ENCODE measurements at regions not wholly inside any gene's neighbourhood (a gene's known extent, or its start where the extent isn't known, plus 50 kb on each side); places are given as distances from the start of the nearest gene placed in this dataset.

DNA sequence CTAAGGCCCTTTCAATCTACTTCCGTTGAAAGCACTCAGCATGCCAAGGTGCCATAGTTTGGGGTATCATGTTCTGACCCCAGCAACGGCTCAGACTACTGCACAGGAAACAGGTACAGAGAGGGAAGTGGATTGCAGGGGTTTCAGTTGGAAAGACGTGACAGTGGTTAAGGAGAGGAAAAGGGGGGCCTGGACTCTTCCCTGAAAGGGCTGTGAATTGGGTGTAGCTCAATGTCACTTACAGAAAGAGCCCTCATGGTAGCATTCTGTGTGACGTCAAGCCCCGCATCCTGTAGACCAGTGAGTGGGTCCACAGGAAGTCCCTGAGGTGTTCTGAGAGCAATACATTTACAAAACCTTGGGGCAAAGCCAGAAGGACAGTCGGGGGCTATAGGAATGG is 121.5 kb upstream of the GYPC start:
- peaks cover 4% of the 10 kb centered on the region for H3K36me3 Mint-ChIP-seq (ENCODE audit: insufficient read depth)
- H3K27ac Mint-ChIP-seq: no peak overlapping the region
- ATAC-seq (replicated peaks): no peak
- no peak overlapping the region for H3K4me3 Mint-ChIP-seq
- H3K9me3 Mint-ChIP-seq: no peaks in the 10 kb centered on the region
- H3K4me1 Mint-ChIP-seq (ENCODE audit: low read depth in 2 of 2): peaks cover 0 to 5% of the 10 kb centered on the region in 2 donors
- no peak for DNase-seq
- peaks cover 51 to 55% of the 10 kb centered on the region in 2 donors for H3K27me3 Mint-ChIP-seq

DNA sequence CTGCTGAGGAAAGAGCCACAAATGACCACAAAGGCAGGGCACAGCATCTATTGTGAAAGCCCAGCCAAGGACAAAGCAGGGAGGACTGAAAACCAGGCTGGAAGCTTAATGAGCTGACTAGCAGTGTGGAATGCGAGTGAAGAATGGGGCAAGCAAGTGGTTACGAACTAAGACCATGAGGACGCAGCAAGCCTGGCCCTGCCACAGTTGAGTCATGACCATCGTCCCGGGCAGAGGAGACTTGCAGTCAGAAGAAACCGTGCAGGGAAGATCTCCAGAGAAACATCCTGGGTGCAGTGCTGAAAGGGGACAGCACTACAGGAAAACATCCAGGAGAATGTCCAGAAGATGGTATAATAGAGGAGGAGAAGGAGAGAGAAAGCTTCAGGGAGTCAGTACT is 120.5 kb upstream of the GYPC start:
- no peaks in the 10 kb centered on the region for H3K9me3 Mint-ChIP-seq
- peaks cover 0 to 5% of the 10 kb centered on the region in 2 donors for H3K4me1 Mint-ChIP-seq (ENCODE audit: low read depth in 2 of 2)
- no peak for ATAC-seq (replicated peaks)
- no peak overlapping the region for H3K27ac Mint-ChIP-seq
- H3K36me3 Mint-ChIP-seq (ENCODE audit: insufficient read depth): peaks cover 4% of the 10 kb centered on the region
- peaks cover 59 to 64% of the 10 kb centered on the region in 2 donors for H3K27me3 Mint-ChIP-seq
- H3K4me3 Mint-ChIP-seq: no peak overlapping the region
- no peak for DNase-seq

DNA sequence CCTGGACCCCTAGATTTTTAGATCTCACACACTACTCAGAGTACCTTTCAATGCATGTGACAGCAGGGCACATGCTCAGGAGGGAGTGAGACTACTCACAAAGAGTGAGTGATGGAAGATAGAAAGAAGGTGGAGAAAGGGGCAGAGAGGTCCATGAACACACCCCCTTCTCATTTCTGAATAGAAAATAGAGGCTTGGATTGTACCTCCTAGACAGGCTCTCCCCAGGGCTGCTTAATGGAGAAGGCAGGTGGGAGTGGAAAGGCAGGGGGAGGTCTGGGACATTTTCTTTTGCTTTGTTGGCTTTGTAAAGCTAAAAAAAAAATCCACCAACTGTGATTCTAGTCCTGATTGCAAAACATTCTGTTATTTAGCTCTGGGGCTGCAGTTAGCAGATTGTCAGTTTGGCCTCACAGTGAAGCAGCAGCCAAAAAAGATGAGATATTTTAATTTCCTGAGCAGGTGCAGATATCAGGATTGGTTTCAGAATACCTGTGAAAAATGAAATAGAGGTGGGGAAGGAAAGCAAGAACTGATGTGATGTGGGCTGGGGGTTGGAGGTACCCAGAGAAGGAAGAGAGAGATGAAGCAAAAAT is 119.3 kb upstream of the GYPC start:
- Mint-ChIP-seq H3K27me3 (peaks cover 59 to 65% of the 10 kb centered on the region in 2 donors), H3K9me3 (no peaks in the 10 kb centered on the region), H3K4me1 (ENCODE audit: low read depth in 2 of 2) (peaks cover 0 to 5% of the 10 kb centered on the region in 2 donors), H3K27ac (no peak overlapping the region), H3K4me3 (no peak overlapping the region), H3K36me3 (ENCODE audit: insufficient read depth) (peaks cover 4% of the 10 kb centered on the region)
- DNase-seq (no peak), ATAC-seq (replicated peaks) (no peak)

- Mint-ChIP-seq H3K9me3 (peaks cover 0 to 13% of the 10 kb centered on the region in 2 donors), H3K4me3 (no peak overlapping the region), H3K36me3 (ENCODE audit: insufficient read depth) (no peaks in the 10 kb centered on the region), H3K27ac (no peak overlapping the region), H3K4me1 (ENCODE audit: low read depth in 2 of 2) (peaks cover 0 to 5% of the 10 kb centered on the region in 2 donors), H3K27me3 (peaks cover 54 to 57% of the 10 kb centered on the region in 2 donors)
- no peak for ATAC-seq (replicated peaks)
- DNase-seq: no peak
Measured at GRCh38 chr2:126539101-126539500, 116.9 kb upstream of the GYPC start.

GRCh38 chr2:126542247-126542646 is 113.7 kb upstream of the GYPC start:
- H3K4me3 Mint-ChIP-seq: no peak overlapping the region
- no peaks in the 10 kb centered on the region for H3K4me1 Mint-ChIP-seq (ENCODE audit: low read depth in 2 of 2)
- H3K27ac Mint-ChIP-seq: no peak overlapping the region
- no peaks in the 10 kb centered on the region for H3K36me3 Mint-ChIP-seq (ENCODE audit: insufficient read depth)
- H3K27me3 Mint-ChIP-seq: peaks cover 24 to 38% of the 10 kb centered on the region in 2 donors
- peaks cover 0 to 13% of the 10 kb centered on the region in 2 donors for H3K9me3 Mint-ChIP-seq
- no peak for DNase-seq
- no peak for ATAC-seq (replicated peaks)

DNA sequence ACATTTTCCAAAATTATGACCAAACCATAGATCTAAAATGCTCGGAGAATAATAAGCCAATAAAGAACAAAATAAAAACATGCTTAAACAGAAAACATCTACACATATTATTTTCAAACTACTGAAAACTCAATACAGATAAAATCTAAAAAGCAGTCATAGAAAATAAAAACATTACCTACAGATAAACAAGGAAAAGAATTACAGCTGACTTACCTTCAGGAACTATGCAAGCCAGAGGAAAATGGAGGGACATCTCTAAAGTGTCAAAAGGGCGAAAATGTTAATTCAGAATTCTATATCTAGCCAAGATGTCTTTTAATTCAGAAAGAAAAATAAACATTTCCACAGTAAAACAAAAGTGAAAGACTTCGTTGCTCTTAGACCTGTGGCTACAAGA is 112.9 kb upstream of the GYPC start:
- Mint-ChIP-seq H3K4me3 (no peak overlapping the region), H3K4me1 (ENCODE audit: low read depth in 2 of 2) (no peaks in the 10 kb centered on the region), H3K9me3 (peaks cover 0 to 13% of the 10 kb centered on the region in 2 donors), H3K27ac (no peak overlapping the region), H3K27me3 (peaks cover 19 to 32% of the 10 kb centered on the region in 2 donors), H3K36me3 (ENCODE audit: insufficient read depth) (no peaks in the 10 kb centered on the region)
- no peak for ATAC-seq (replicated peaks)
- DNase-seq: no peak

DNA sequence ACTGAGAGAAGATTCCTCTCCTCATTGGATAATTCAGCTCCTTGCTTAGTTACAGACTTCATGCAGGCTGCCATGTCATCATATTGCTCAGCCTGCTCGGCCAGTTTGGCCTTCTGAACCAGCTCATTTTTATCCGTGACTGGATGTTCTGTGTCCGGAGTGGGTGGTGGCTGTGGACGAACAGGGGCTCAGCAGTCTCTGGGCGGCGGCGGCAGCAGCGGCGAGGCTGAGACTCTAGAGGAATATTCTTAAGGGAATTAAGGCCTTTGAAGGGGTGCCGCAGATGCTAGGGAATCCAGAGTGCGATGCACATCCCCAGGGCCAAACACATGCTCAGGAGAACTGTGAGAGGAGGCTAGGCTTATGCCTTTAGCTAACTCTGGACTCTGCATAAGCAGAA is 97.9 kb upstream of the GYPC start:
- H3K9me3 Mint-ChIP-seq: no peaks in the 10 kb centered on the region
- H3K4me3 Mint-ChIP-seq: no peak overlapping the region
- peaks cover 28 to 42% of the 10 kb centered on the region in 2 donors for H3K27me3 Mint-ChIP-seq
- no peaks in the 10 kb centered on the region for H3K36me3 Mint-ChIP-seq (ENCODE audit: insufficient read depth)
- H3K4me1 Mint-ChIP-seq (ENCODE audit: low read depth in 2 of 2): no peaks in the 10 kb centered on the region
- no peak overlapping the region for H3K27ac Mint-ChIP-seq
- DNase-seq (no peak), ATAC-seq (replicated peaks) (no peak)

DNA sequence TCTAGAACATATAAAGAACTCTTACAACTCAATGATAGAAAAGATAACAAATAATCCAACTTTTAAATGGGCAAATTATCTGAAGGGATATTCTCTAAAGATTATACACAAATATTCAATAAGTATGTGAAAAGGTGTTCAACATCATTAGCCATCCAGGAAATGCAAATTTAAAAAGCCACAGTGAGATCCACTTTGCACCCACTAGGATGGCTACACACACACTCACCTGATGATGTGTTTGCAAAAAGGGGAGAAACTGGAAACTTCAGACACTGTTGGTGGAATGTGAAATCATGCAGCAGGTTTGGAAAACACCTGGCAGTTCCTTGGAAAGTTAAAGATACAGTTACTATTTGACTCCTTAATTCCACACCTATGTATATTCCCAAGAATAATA is 87.2 kb upstream of the GYPC start:
- no peak for ATAC-seq (replicated peaks)
- no peaks in the 10 kb centered on the region for H3K4me1 Mint-ChIP-seq (ENCODE audit: low read depth in 2 of 2)
- no peak overlapping the region for H3K27ac Mint-ChIP-seq

DNA sequence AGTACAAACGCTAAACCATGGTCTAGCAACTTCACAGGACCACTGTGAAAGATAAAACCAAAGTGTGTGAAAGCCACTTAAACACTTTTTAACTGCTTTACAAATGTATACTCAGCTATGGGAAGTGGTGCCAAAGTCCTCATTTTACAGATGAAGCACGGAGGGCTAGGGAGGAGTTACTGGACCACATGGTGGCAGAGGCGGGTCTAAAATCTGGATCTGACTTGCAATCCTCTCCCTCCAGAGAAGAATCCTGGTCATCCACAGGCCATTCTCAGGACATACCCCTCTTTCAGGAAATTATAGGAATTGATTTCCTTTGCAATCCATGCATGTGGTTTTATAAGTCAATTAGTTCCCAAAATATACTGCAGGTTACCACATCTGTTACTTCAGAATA is 84.6 kb upstream of the GYPC start:
- Mint-ChIP-seq H3K36me3 (ENCODE audit: insufficient read depth) (no peaks in the 10 kb centered on the region), H3K9me3 (no peaks in the 10 kb centered on the region), H3K4me3 (no peak overlapping the region), H3K27ac (no peak overlapping the region), H3K27me3 (peaks cover 11 to 13% of the 10 kb centered on the region in 2 donors), H3K4me1 (ENCODE audit: low read depth in 2 of 2) (no peaks in the 10 kb centered on the region)
- DNase-seq: no peak
- no peak for ATAC-seq (replicated peaks)

More for the DNA sequence above, 87.2 kb upstream of the GYPC start:
- DNase-seq: no peak
- no peak overlapping the region for H3K4me3 Mint-ChIP-seq
- H3K27me3 Mint-ChIP-seq: no peaks in the 10 kb centered on the region
- H3K9me3 Mint-ChIP-seq: no peaks in the 10 kb centered on the region
- H3K36me3 Mint-ChIP-seq (ENCODE audit: insufficient read depth): no peaks in the 10 kb centered on the region

GRCh38 chr2:126575631-126576030 is 80.3 kb upstream of the GYPC start:
- DNase-seq (no peak), ATAC-seq (replicated peaks) (no peak)
- Mint-ChIP-seq H3K36me3 (ENCODE audit: insufficient read depth) (no peaks in the 10 kb centered on the region), H3K4me3 (no peak overlapping the region), H3K9me3 (no peaks in the 10 kb centered on the region), H3K4me1 (ENCODE audit: low read depth in 2 of 2) (no peaks in the 10 kb centered on the region), H3K27ac (no peak overlapping the region), H3K27me3 (peaks cover 20 to 28% of the 10 kb centered on the region in 2 donors)

GRCh38 chr2:126579868-126580267 is 76.1 kb upstream of the GYPC start:
- Mint-ChIP-seq H3K27me3 (peaks cover 38 to 45% of the 10 kb centered on the region in 2 donors), H3K27ac (no peak overlapping the region), H3K4me1 (ENCODE audit: low read depth in 2 of 2) (no peaks in the 10 kb centered on the region), H3K36me3 (ENCODE audit: insufficient read depth) (no peaks in the 10 kb centered on the region), H3K9me3 (no peaks in the 10 kb centered on the region), H3K4me3 (no peak overlapping the region)
- DNase-seq: no peak
- no peak for ATAC-seq (replicated peaks)

GRCh38 chr2:126586317-126586716 is 69.6 kb upstream of the GYPC start:
- H3K4me1 Mint-ChIP-seq (ENCODE audit: low read depth in 2 of 2): no peaks in the 10 kb centered on the region
- no peaks in the 10 kb centered on the region for H3K36me3 Mint-ChIP-seq (ENCODE audit: insufficient read depth)
- no peak for DNase-seq
- peaks cover 38 to 51% of the 10 kb centered on the region in 2 donors for H3K27me3 Mint-ChIP-seq
- H3K9me3 Mint-ChIP-seq: no peaks in the 10 kb centered on the region
- no peak overlapping the region for H3K4me3 Mint-ChIP-seq
- no peak overlapping the region for H3K27ac Mint-ChIP-seq
- ATAC-seq (replicated peaks): no peak

DNA sequence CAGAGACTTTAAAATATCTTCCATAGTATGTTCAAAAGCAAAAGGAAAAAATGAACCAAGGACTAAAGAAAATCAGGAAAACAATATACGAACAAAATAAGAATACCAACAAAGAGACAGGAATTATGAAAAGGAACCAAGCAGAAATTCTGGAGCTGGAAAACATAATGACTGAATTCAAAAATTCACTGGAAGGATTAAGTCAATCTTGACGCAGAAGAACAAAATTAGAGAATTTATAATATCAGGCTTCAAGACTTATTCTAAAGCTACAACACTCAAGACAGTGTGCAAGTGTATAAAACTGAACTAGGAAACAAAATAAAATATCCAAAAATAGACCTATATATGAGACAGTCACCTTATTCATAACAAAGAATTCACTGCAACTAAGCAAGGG is 56.9 kb upstream of the GYPC start:
- Mint-ChIP-seq H3K4me1 (ENCODE audit: low read depth in 2 of 2) (no peaks in the 10 kb centered on the region), H3K4me3 (no peak overlapping the region), H3K36me3 (ENCODE audit: insufficient read depth) (no peaks in the 10 kb centered on the region), H3K27ac (no peak overlapping the region), H3K9me3 (peaks cover 7 to 18% of the 10 kb centered on the region in 2 donors), H3K27me3 (peaks cover 27 to 29% of the 10 kb centered on the region in 2 donors)
- DNase-seq (no peak), ATAC-seq (replicated peaks) (no peak)

DNA sequence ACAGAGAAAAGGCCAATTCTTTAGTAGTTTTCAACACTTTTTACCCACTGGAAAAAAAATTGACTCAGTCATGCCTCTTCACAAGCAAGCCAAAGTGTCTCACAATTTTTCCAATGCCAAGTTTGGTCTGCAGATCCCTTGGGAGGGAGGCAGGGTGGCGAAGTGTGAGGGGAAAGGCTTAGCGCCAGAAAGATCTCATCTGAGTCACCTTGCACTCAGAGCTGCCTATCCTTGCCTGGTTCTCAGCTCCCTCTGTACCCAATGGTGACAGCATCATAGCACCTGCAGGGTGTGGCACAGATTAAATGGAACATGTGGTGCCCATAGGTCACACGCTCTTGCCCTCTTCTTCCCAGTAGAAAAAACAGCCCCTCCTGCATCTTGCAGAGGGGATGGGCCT is 55.2 kb upstream of the GYPC start:
- H3K27ac Mint-ChIP-seq: no peak overlapping the region
- H3K4me3 Mint-ChIP-seq: no peak overlapping the region
- H3K4me1 Mint-ChIP-seq (ENCODE audit: low read depth in 2 of 2): no peaks in the 10 kb centered on the region
- no peak for DNase-seq
- H3K36me3 Mint-ChIP-seq (ENCODE audit: insufficient read depth): no peaks in the 10 kb centered on the region
- no peak for ATAC-seq (replicated peaks)
- peaks cover 36 to 39% of the 10 kb centered on the region in 2 donors for H3K27me3 Mint-ChIP-seq
- peaks cover 17 to 32% of the 10 kb centered on the region in 2 donors for H3K9me3 Mint-ChIP-seq

Measured in effector memory CD8-positive, alpha-beta T cell (primary cell).